Spleen (tissue), 7 donors: ENCODE measurements at regions not wholly inside any gene's neighbourhood (a gene's known extent, or its start where the extent isn't known, plus 50 kb on each side); places are given as distances from the start of the nearest gene placed in this dataset.

Experiments used
- POLR2AphosphoS5 ChIP-seq, 3 donors: sonication (generic); formaldehyde crosslinking; IDR thresholded peaks; one replicate each; pipeline ENCODE4 v1.5.1; 2017; ENCODE audit warnings: antibody characterized with exemption in 3 of 3
- TF ChIP-seq, protein P1 (sequence below), 11 experiments: fragments of 200-600 bp in 7 of 11; fragments of 450-650 bp in 4 of 11; sonication (generic) in 4 of 11; IDR thresholded peaks in 8 of 11; conservative IDR thresholded peaks in 3 of 11; 1 replicate in 7 of 11; 2 replicates in 4 of 11; pipeline versions ENCODE4 v1.4.0 to v1.8.0; 2016 to 2021; ENCODE audit warnings: antibody characterized with exemption in 11 of 11, inconsistent platforms in 4 of 11, mild to moderate bottlenecking in 1 of 11
- donor health status: DM: no; HTN: no; CAD: no; lungs with moderate emphysema.
- donor health status: DM: no; HTN: no; CAD: no.
- donor health status: DM: no; HTN: no; CAD: no.

DNA sequence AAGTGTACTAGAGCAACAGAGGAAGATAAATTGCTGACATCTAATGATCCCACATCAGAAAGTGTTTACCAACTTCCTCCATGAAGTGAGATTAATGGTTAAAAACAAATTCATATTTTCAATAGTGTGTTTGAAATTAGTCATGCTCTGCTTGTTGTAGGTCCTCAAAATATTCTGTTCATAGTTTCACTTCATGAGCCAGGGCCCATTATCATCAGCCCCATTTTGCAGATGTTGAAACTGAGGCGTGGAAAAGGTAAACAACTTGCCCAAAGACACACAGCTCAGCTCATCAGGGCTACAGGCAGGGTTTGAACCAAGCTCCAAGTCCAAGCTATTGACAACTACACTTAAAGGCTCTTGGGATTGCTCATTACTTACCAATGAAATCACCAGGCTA, 103.5 kb upstream of the PPARGC1A start:
- TF ChIP-seq, protein P1, sequence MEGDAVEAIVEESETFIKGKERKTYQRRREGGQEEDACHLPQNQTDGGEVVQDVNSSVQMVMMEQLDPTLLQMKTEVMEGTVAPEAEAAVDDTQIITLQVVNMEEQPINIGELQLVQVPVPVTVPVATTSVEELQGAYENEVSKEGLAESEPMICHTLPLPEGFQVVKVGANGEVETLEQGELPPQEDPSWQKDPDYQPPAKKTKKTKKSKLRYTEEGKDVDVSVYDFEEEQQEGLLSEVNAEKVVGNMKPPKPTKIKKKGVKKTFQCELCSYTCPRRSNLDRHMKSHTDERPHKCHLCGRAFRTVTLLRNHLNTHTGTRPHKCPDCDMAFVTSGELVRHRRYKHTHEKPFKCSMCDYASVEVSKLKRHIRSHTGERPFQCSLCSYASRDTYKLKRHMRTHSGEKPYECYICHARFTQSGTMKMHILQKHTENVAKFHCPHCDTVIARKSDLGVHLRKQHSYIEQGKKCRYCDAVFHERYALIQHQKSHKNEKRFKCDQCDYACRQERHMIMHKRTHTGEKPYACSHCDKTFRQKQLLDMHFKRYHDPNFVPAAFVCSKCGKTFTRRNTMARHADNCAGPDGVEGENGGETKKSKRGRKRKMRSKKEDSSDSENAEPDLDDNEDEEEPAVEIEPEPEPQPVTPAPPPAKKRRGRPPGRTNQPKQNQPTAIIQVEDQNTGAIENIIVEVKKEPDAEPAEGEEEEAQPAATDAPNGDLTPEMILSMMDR (IDR thresholded peaks at IDR 0.05 in 8 of 11, conservative IDR thresholded peaks at IDR 0.05 in 3 of 11), result no peak
- TF ChIP-seq POLR2AphosphoS5 (IDR thresholded peaks at IDR 0.05), result no peak
